ENCODE measurements at regions not wholly inside any gene's neighbourhood (a gene's known extent, or its start where the extent isn't known, plus 50 kb on each side); places are given as distances from the start of the nearest gene placed in this dataset.

- FAIRE-seq: no peak
- H3K36me3 ChIP-seq (ENCODE audit: control insufficient read depth in 2 of 3, insufficient read depth in 3 of 3, low read length in 3 of 3): no peaks in the 10 kb centered on the region
- H3K27ac ChIP-seq (ENCODE audit: low read depth in 2 of 2, low read length in 2 of 2): no peak overlapping the region
- H3K9me3 ChIP-seq (ENCODE audit: control insufficient read depth in 2 of 3, insufficient read depth in 1 of 3, low read length in 3 of 3): no peaks in the 10 kb centered on the region
- no peak overlapping the region for H3K4me3 ChIP-seq (ENCODE audit: low read length in 3 of 3)
- DNase-seq: no peak
- no peak for TF ChIP-seq CTCF (IDR thresholded peaks at IDR 0.05; ENCODE audit: borderline replicate concordance, extremely low read depth, insufficient read depth)
- no peak overlapping the region for H3K9ac ChIP-seq (ENCODE audit: low read length in 3 of 3)
- no peaks in the 10 kb centered on the region for H3K4me1 ChIP-seq (ENCODE audit: control insufficient read depth in 2 of 3, insufficient read depth in 2 of 3, low read depth in 1 of 3, low read length in 3 of 3)
- intact Hi-C loops (cut with DNase I): no loop called here
- no peaks in the 10 kb centered on the region for H3K27me3 ChIP-seq (ENCODE audit: control insufficient read depth, insufficient read depth, low read length)
Measured at GRCh38 chr1:219365451-219365850, 191.8 kb downstream of the LYPLAL1 start.

GRCh38 chr1:219362702-219363101 lies 189.0 kb downstream of the LYPLAL1 start:
- TF ChIP-seq CTCF (IDR thresholded peaks at IDR 0.05; ENCODE audit: borderline replicate concordance, extremely low read depth, insufficient read depth): no peak
- H3K9me3 ChIP-seq (ENCODE audit: control insufficient read depth in 2 of 3, insufficient read depth in 1 of 3, low read length in 3 of 3): no peaks in the 10 kb centered on the region
- no peaks in the 10 kb centered on the region for H3K36me3 ChIP-seq (ENCODE audit: control insufficient read depth in 2 of 3, insufficient read depth in 3 of 3, low read length in 3 of 3)
- FAIRE-seq: no peak
- H3K4me1 ChIP-seq (ENCODE audit: control insufficient read depth in 2 of 3, insufficient read depth in 2 of 3, low read depth in 1 of 3, low read length in 3 of 3): no peaks in the 10 kb centered on the region
- no peak for DNase-seq
- no peak overlapping the region for H3K4me3 ChIP-seq (ENCODE audit: low read length in 3 of 3)
- H3K27ac ChIP-seq (ENCODE audit: low read depth in 2 of 2, low read length in 2 of 2): no peak overlapping the region
- H3K27me3 ChIP-seq (ENCODE audit: control insufficient read depth, insufficient read depth, low read length): no peaks in the 10 kb centered on the region
- no peak overlapping the region for H3K9ac ChIP-seq (ENCODE audit: low read length in 3 of 3)
- intact Hi-C loops (cut with DNase I): no loop called here

- H3K4me3 ChIP-seq (ENCODE audit: low read length in 3 of 3): no peak overlapping the region
- intact Hi-C loops (cut with DNase I): no loop called here
- DNase-seq (peak in 2 of 5 donors; percentile 13 to 14), FAIRE-seq (no peak)
- TF ChIP-seq CTCF (IDR thresholded peaks at IDR 0.05; ENCODE audit: borderline replicate concordance, extremely low read depth, insufficient read depth): no peak
- H3K27me3 ChIP-seq (ENCODE audit: control insufficient read depth, insufficient read depth, low read length): no peaks in the 10 kb centered on the region
- H3K9me3 ChIP-seq (ENCODE audit: control insufficient read depth in 2 of 3, insufficient read depth in 1 of 3, low read length in 3 of 3): no peaks in the 10 kb centered on the region
- H3K27ac ChIP-seq (ENCODE audit: low read depth in 2 of 2, low read length in 2 of 2): no peak overlapping the region
- H3K4me1 ChIP-seq (ENCODE audit: control insufficient read depth in 2 of 3, insufficient read depth in 2 of 3, low read depth in 1 of 3, low read length in 3 of 3): no peaks in the 10 kb centered on the region
- no peaks in the 10 kb centered on the region for H3K36me3 ChIP-seq (ENCODE audit: control insufficient read depth in 2 of 3, insufficient read depth in 3 of 3, low read length in 3 of 3)
- H3K9ac ChIP-seq (ENCODE audit: low read length in 3 of 3): no peak overlapping the region
Measured at GRCh38 chr1:219359126-219359525, 185.4 kb downstream of the LYPLAL1 start.

GRCh38 chr1:219358080-219358479 lies 184.4 kb downstream of the LYPLAL1 start:
- no peak for FAIRE-seq

More at GRCh38 chr1:219358080-219358479, 184.4 kb downstream of the LYPLAL1 start:
- Histone ChIP-seq H3K4me3 (ENCODE audit: low read length in 3 of 3) (no peak overlapping the region), H3K27me3 (ENCODE audit: control insufficient read depth, insufficient read depth, low read length) (no peaks in the 10 kb centered on the region), H3K36me3 (ENCODE audit: control insufficient read depth in 2 of 3, insufficient read depth in 3 of 3, low read length in 3 of 3) (no peaks in the 10 kb centered on the region), H3K4me1 (ENCODE audit: control insufficient read depth in 2 of 3, insufficient read depth in 2 of 3, low read depth in 1 of 3, low read length in 3 of 3) (no peaks in the 10 kb centered on the region), H3K27ac (ENCODE audit: low read depth in 2 of 2, low read length in 2 of 2) (no peak overlapping the region), H3K9ac (ENCODE audit: low read length in 3 of 3) (no peak overlapping the region), H3K9me3 (ENCODE audit: control insufficient read depth in 2 of 3, insufficient read depth in 1 of 3, low read length in 3 of 3) (no peaks in the 10 kb centered on the region)
- intact Hi-C loops (cut with DNase I): no loop called here
- no peak for TF ChIP-seq CTCF (IDR thresholded peaks at IDR 0.05; ENCODE audit: borderline replicate concordance, extremely low read depth, insufficient read depth)
- no peak for DNase-seq

Measured in kidney (tissue), 13 donors.